ENCODE measurements at regions not wholly inside any gene's neighbourhood (a gene's known extent, or its start where the extent isn't known, plus 50 kb on each side); places are given as distances from the start of the nearest gene placed in this dataset.
"Not testable (repeated sequence)": the region's sequence is repeated elsewhere in the genome, so short reads cannot be mapped to it uniquely, and the experiment has no call there.

- TF ChIP-seq CTCF, POLR2A (IDR thresholded peaks at IDR 0.05): not testable (repeated sequence)
These were observed 246.3 kb upstream of the NOTCH2NLA start for GRCh38 chr1:146475086-146475485.
